GM23338 (cell line): ENCODE measurements at regions not wholly inside any gene's neighbourhood (a gene's known extent, or its start where the extent isn't known, plus 50 kb on each side); places are given as distances from the start of the nearest gene placed in this dataset.
A peak's percentile ranks its signal among the peaks of the same experiment; 100 is the strongest.

Experiments
- ATAC-seq: fragments of 200-7000 bp; cut with Tn5 transposase; 3 replicates; pipeline ENCODE4 v1.9.1; 2020
- DNase-seq: peaks from one replicate; pipeline ENCODE4 v3.0.0-alpha.2; 2015; ENCODE audit warnings: low spot score
- H2AFZ ChIP-seq: fragments of 200-600 bp; sonication (generic); 2 replicates; pipeline ENCODE4 v1.8.0; 2016; ENCODE audit warnings: antibody characterized with exemption, mild to moderate bottlenecking, moderate library complexity
- H3F3A ChIP-seq: fragments of 200-600 bp; sonication (generic); replicated peaks from 2 replicates; pipeline ENCODE4 v1.8.0; 2017; ENCODE audit warnings: antibody characterized with exemption, mixed run types, low read depth
- H3K27ac ChIP-seq: fragments of 200-600 bp; sonication (generic); 2 replicates; pipeline ENCODE4 v1.6.1; 2016; ENCODE audit warnings: low read depth
- H3K27me3 ChIP-seq: fragments of 200-600 bp; sonication (generic); 2 replicates; pipeline ENCODE4 v1.8.0; 2016; ENCODE audit warnings: mild to moderate bottlenecking, mixed run types, moderate library complexity; ENCODE audit not compliant: insufficient read depth
- H3K36me3 ChIP-seq: fragments of 200-600 bp; sonication (generic); 2 replicates; pipeline ENCODE4 v1.8.0; 2016; ENCODE audit warnings: mild to moderate bottlenecking; ENCODE audit not compliant: insufficient read depth
- H3K4me1 ChIP-seq: fragments of 200-600 bp; sonication (generic); 2 replicates; pipeline ENCODE4 v1.8.0; 2016; ENCODE audit warnings: mild to moderate bottlenecking, moderate library complexity; ENCODE audit not compliant: insufficient read depth
- H3K4me2 ChIP-seq: fragments of 200-600 bp; sonication (generic); 2 replicates; pipeline ENCODE4 v1.7.1; 2017; ENCODE audit warnings: mixed run types
- H3K4me3 ChIP-seq: fragments of 200-600 bp; sonication (generic); 2 replicates; pipeline ENCODE4 v1.6.1; 2016; ENCODE audit warnings: mixed run types
- H3K79me2 ChIP-seq: fragments of 200-600 bp; sonication (generic); replicated peaks from 2 replicates; pipeline ENCODE4 v1.8.0; 2017; ENCODE audit warnings: mild to moderate bottlenecking; ENCODE audit not compliant: insufficient read depth
- H3K9me2 ChIP-seq: fragments of 200-600 bp; sonication (generic); 2 replicates; pipeline ENCODE4 v1.8.0; 2017; ENCODE audit not compliant: insufficient read depth
- H4K20me1 ChIP-seq: fragments of 200-600 bp; sonication (generic); replicated peaks from 2 replicates; pipeline ENCODE4 v1.8.0; 2017; ENCODE audit warnings: mild to moderate bottlenecking; ENCODE audit not compliant: insufficient read depth
- H3K27ac Mint-ChIP-seq: 2 replicates; pipeline ENCODE4 v1.8.0; 2020; ENCODE audit warnings: inconsistent platforms, mild to moderate bottlenecking, moderate library complexity, mixed read lengths
- H3K27me3 Mint-ChIP-seq: 3 replicates; pipeline ENCODE4 v1.8.0; 2022; ENCODE audit warnings: low read depth, mild to moderate bottlenecking, moderate library complexity, mixed read lengths, inconsistent platforms; ENCODE audit not compliant: insufficient read depth, poor library complexity
- H3K36me3 Mint-ChIP-seq: 3 replicates; pipeline ENCODE4 v1.8.0; 2021; ENCODE audit warnings: low read depth, mild to moderate bottlenecking, inconsistent platforms, moderate library complexity, mixed read lengths
- H3K4me1 Mint-ChIP-seq: 3 replicates; pipeline ENCODE4 v1.8.0; 2020; ENCODE audit warnings: mild to moderate bottlenecking, inconsistent platforms, mixed read lengths
- H3K4me3 Mint-ChIP-seq: 3 replicates; pipeline ENCODE4 v1.8.0; 2021; ENCODE audit warnings: moderate library complexity, mild to moderate bottlenecking, inconsistent platforms, mixed read lengths
- H3K9me3 Mint-ChIP-seq: 3 replicates; pipeline ENCODE4 v1.8.0; 2020; ENCODE audit warnings: moderate library complexity, mild to moderate bottlenecking, inconsistent platforms, mixed read lengths
- EZH2 ChIP-seq: fragments of 200-600 bp; sonication (generic); IDR thresholded peaks from one replicate; pipeline ENCODE4 v1.8.0; 2017; ENCODE audit warnings: antibody characterized with exemption, mild to moderate bottlenecking, low read depth; ENCODE audit not compliant: unreplicated experiment
- EZH2phosphoT487 ChIP-seq: fragments of 200-600 bp; sonication (generic); IDR thresholded peaks from one replicate; pipeline ENCODE4 v1.8.1; 2018; ENCODE audit warnings: antibody characterized with exemption; ENCODE audit not compliant: unreplicated experiment
- JUNB ChIP-seq: IDR thresholded peaks from one replicate; pipeline ENCODE4 v1.6.1; 2016; ENCODE audit warnings: antibody characterized with exemption; ENCODE audit not compliant: unreplicated experiment
- NANOG ChIP-seq: IDR thresholded peaks from 2 replicates; pipeline ENCODE4 v1.6.1; 2016; ENCODE audit warnings: antibody characterized with exemption, borderline replicate concordance
- POLR2AphosphoS5 ChIP-seq: IDR thresholded peaks from 2 replicates; pipeline ENCODE4 v1.6.1; 2016; ENCODE audit warnings: antibody characterized with exemption, low read depth
- STAT1 ChIP-seq: IDR thresholded peaks from one replicate; pipeline ENCODE4 v1.6.1; 2016; ENCODE audit warnings: antibody characterized with exemption; ENCODE audit not compliant: unreplicated experiment
- ZNF114 ChIP-seq: fragments of 250-450 bp; sonication (Bioruptor Pico); IDR thresholded peaks from 2 replicates; pipeline ENCODE4 v1.5.0; 2020; ENCODE audit warnings: mild to moderate bottlenecking, moderate library complexity
- ZNF331 ChIP-seq: fragments of 250-450 bp; sonication (Bioruptor Pico); IDR thresholded peaks from 2 replicates; pipeline ENCODE4 v1.5.0; 2020; ENCODE audit warnings: low read depth, mild to moderate bottlenecking, moderate library complexity
- TF ChIP-seq, protein P1 (sequence below), 2 experiments: fragments of 200-600 bp in 1 of 2; sonication (generic) in 1 of 2; conservative IDR thresholded peaks; 2 replicates each; pipeline versions ENCODE4 v1.5.1 to v1.6.1; 2016 to 2017; ENCODE audit warnings: antibody characterized with exemption in 2 of 2, low read depth in 2 of 2, mild to moderate bottlenecking in 2 of 2, moderate library complexity in 1 of 2
- TF ChIP-seq, protein P2 (sequence below): fragments of 250-450 bp; sonication (Bioruptor Pico); IDR thresholded peaks from 2 replicates; pipeline ENCODE4 v1.5.0; 2020; ENCODE audit warnings: mild to moderate bottlenecking, moderate library complexity
- TF ChIP-seq, protein P3 (sequence below): IDR thresholded peaks from 2 replicates; pipeline ENCODE4 v1.6.1; 2016; ENCODE audit warnings: antibody characterized with exemption

DNA sequence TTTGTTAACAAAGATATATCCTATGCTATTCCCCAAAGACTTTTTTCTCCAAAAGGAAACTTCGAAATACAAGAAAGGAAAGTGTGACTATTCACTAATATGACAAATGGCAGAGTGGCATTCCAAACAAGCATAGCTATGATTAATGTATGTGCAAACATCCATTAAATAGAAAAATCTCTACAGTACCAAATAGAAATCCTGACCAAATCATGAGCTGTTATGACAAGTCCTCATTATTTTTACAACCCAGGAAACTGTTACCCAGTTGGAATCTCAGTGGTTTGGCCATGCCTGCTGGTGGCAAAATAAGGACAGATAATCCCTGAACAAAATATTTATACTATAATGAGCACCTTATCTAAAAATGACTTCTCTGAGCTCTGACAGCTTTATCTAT lies 202.1 kb downstream of the SEC23A start:
- Histone ChIP-seq H3K79me2 (no peaks in the 10 kb centered on the region), H3K27ac (no peak overlapping the region), H3K4me2 (no peak overlapping the region), H3F3A (no peaks in the 10 kb centered on the region), H3K4me3 (no peak overlapping the region), H3K4me1 (no peaks in the 10 kb centered on the region), H3K27me3 (no peaks in the 10 kb centered on the region), H3K36me3 (no peaks in the 10 kb centered on the region), H4K20me1 (no peaks in the 10 kb centered on the region), H2AFZ (no peak overlapping the region), H3K9me2 (no peaks in the 10 kb centered on the region)
- H3K27ac Mint-ChIP-seq = no peak overlapping the region
- TF ChIP-seq EZH2phosphoT487 = no peak
- no peak for TF ChIP-seq ZNF114 (CRISPR knock-in tag)
- no peak for TF ChIP-seq STAT1
- no peak overlapping the region for H3K4me3 Mint-ChIP-seq
- no peak for DNase-seq
- H3K4me1 Mint-ChIP-seq = no peaks in the 10 kb centered on the region
- no peaks in the 10 kb centered on the region for H3K36me3 Mint-ChIP-seq
- no peak for ATAC-seq
- H3K9me3 Mint-ChIP-seq = no peaks in the 10 kb centered on the region
- no peaks in the 10 kb centered on the region for H3K27me3 Mint-ChIP-seq

DNA sequence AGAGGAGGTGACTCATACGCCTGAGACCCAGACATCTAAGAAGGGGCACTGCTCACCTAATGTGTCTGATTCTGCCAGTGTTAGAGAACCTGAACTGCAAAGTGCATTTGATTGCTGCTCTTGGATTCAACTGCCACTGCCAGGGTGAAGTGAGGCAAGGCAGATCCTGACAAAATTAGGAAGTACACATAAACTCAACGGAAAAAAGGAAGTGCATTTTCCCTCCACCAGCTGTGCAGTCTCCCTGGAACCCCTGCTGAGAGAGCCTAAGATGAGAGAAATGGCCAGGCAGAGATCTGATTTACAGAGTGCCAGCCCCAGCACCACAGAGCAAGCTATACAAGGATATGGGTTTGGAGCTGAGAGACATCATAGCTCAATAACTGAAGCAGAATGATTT lies 215.3 kb downstream of the SEC23A start:
- peak; percentile 10 for DNase-seq
- H3K4me1 Mint-ChIP-seq = no peaks in the 10 kb centered on the region
- Histone ChIP-seq H3F3A (no peaks in the 10 kb centered on the region), H2AFZ (no peak overlapping the region), H3K36me3 (no peaks in the 10 kb centered on the region), H4K20me1 (no peaks in the 10 kb centered on the region), H3K27ac (no peak overlapping the region), H3K27me3 (no peaks in the 10 kb centered on the region), H3K79me2 (no peaks in the 10 kb centered on the region), H3K4me1 (no peaks in the 10 kb centered on the region), H3K9me2 (no peaks in the 10 kb centered on the region), H3K4me2 (no peak overlapping the region), H3K4me3 (no peak overlapping the region)
- ATAC-seq = no peak
- H3K9me3 Mint-ChIP-seq = no peaks in the 10 kb centered on the region
- no peaks in the 10 kb centered on the region for H3K27me3 Mint-ChIP-seq
- no peaks in the 10 kb centered on the region for H3K36me3 Mint-ChIP-seq
- no peak overlapping the region for H3K27ac Mint-ChIP-seq
- H3K4me3 Mint-ChIP-seq = no peak overlapping the region
- TF ChIP-seq, protein P1, sequence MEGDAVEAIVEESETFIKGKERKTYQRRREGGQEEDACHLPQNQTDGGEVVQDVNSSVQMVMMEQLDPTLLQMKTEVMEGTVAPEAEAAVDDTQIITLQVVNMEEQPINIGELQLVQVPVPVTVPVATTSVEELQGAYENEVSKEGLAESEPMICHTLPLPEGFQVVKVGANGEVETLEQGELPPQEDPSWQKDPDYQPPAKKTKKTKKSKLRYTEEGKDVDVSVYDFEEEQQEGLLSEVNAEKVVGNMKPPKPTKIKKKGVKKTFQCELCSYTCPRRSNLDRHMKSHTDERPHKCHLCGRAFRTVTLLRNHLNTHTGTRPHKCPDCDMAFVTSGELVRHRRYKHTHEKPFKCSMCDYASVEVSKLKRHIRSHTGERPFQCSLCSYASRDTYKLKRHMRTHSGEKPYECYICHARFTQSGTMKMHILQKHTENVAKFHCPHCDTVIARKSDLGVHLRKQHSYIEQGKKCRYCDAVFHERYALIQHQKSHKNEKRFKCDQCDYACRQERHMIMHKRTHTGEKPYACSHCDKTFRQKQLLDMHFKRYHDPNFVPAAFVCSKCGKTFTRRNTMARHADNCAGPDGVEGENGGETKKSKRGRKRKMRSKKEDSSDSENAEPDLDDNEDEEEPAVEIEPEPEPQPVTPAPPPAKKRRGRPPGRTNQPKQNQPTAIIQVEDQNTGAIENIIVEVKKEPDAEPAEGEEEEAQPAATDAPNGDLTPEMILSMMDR (conservative IDR thresholded peaks at IDR 0.05; ENCODE audit: low read depth in 2 of 2) = no peak
- TF ChIP-seq EZH2 = no peak
- TF ChIP-seq NANOG = no peak
- TF ChIP-seq POLR2AphosphoS5 = no peak
- TF ChIP-seq, protein P2, sequence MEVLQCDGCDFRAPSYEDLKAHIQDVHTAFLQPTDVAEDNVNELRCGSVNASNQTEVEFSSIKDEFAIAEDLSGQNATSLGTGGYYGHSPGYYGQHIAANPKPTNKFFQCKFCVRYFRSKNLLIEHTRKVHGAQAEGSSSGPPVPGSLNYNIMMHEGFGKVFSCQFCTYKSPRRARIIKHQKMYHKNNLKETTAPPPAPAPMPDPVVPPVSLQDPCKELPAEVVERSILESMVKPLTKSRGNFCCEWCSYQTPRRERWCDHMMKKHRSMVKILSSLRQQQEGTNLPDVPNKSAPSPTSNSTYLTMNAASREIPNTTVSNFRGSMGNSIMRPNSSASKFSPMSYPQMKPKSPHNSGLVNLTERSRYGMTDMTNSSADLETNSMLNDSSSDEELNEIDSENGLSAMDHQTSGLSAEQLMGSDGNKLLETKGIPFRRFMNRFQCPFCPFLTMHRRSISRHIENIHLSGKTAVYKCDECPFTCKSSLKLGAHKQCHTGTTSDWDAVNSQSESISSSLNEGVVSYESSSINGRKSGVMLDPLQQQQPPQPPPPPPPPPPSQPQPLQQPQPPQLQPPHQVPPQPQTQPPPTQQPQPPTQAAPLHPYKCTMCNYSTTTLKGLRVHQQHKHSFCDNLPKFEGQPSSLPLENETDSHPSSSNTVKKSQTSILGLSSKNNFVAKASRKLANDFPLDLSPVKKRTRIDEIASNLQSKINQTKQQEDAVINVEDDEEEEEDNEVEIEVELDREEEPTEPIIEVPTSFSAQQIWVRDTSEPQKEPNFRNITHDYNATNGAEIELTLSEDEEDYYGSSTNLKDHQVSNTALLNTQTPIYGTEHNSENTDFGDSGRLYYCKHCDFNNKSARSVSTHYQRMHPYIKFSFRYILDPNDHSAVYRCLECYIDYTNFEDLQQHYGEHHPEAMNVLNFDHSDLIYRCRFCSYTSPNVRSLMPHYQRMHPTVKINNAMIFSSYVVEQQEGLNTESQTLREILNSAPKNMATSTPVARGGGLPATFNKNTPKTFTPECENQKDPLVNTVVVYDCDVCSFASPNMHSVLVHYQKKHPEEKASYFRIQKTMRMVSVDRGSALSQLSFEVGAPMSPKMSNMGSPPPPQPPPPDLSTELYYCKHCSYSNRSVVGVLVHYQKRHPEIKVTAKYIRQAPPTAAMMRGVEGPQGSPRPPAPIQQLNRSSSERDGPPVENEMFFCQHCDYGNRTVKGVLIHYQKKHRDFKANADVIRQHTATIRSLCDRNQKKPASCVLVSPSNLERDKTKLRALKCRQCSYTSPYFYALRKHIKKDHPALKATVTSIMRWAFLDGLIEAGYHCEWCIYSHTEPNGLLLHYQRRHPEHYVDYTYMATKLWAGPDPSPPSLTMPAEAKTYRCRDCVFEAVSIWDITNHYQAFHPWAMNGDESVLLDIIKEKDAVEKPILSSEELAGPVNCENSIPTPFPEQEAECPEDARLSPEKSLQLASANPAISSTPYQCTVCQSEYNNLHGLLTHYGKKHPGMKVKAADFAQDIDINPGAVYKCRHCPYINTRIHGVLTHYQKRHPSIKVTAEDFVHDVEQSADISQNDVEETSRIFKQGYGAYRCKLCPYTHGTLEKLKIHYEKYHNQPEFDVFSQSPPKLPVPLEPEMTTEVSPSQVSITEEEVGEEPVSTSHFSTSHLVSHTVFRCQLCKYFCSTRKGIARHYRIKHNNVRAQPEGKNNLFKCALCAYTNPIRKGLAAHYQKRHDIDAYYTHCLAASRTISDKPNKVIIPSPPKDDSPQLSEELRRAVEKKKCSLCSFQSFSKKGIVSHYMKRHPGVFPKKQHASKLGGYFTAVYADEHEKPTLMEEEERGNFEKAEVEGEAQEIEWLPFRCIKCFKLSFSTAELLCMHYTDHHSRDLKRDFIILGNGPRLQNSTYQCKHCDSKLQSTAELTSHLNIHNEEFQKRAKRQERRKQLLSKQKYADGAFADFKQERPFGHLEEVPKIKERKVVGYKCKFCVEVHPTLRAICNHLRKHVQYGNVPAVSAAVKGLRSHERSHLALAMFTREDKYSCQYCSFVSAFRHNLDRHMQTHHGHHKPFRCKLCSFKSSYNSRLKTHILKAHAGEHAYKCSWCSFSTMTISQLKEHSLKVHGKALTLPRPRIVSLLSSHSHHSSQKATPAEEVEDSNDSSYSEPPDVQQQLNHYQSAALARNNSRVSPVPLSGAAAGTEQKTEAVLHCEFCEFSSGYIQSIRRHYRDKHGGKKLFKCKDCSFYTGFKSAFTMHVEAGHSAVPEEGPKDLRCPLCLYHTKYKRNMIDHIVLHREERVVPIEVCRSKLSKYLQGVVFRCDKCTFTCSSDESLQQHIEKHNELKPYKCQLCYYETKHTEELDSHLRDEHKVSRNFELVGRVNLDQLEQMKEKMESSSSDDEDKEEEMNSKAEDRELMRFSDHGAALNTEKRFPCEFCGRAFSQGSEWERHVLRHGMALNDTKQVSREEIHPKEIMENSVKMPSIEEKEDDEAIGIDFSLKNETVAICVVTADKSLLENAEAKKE (CRISPR knock-in tag) = no peak
- no peak for TF ChIP-seq ZNF331
- no peak for TF ChIP-seq STAT1
- TF ChIP-seq EZH2phosphoT487 = no peak
- TF ChIP-seq, protein P3, sequence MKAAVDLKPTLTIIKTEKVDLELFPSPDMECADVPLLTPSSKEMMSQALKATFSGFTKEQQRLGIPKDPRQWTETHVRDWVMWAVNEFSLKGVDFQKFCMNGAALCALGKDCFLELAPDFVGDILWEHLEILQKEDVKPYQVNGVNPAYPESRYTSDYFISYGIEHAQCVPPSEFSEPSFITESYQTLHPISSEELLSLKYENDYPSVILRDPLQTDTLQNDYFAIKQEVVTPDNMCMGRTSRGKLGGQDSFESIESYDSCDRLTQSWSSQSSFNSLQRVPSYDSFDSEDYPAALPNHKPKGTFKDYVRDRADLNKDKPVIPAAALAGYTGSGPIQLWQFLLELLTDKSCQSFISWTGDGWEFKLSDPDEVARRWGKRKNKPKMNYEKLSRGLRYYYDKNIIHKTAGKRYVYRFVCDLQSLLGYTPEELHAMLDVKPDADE = no peak
- no peak for TF ChIP-seq ZNF114 (CRISPR knock-in tag)
- no peak for TF ChIP-seq JUNB
